DMS114 treated with DMSO at 0.1 percent for 48 hours (cell line): ENCODE measurements at regions not wholly inside any gene's neighbourhood (a gene's known extent, or its start where the extent isn't known, plus 50 kb on each side); places are given as distances from the start of the nearest gene placed in this dataset.
A peak's percentile ranks its signal among the peaks of the same experiment; 100 is the strongest.

Experiments
- DNase-seq: peaks from one replicate; lab custom pipeline; 2025; ENCODE audit not compliant: unreplicated experiment; lab: John Stamatoyannopoulos, UW

GRCh38 chr1:29864431-29865022, 628.2 kb downstream of the PTPRU start:
- no peak for DNase-seq

GRCh38 chr1:29861922-29862321, 625.6 kb downstream of the PTPRU start:
- no peak for DNase-seq

GRCh38 chr1:29861446-29861845, 625.1 kb downstream of the PTPRU start:
- DNase-seq, result no peak

GRCh38 chr1:29860681-29861080, 624.4 kb downstream of the PTPRU start:
- no peak for DNase-seq

- DNase-seq, result no peak
Observed at GRCh38 chr1:29860056-29860455, 623.7 kb downstream of the PTPRU start.

GRCh38 chr1:29859126-29859525, 622.8 kb downstream of the PTPRU start:
- no peak for DNase-seq

- no peak for DNase-seq
Observed at GRCh38 chr1:29858646-29859045, 622.3 kb downstream of the PTPRU start.

GRCh38 chr1:29856340-29857114, 620.2 kb downstream of the PTPRU start:
- DNase-seq, result no peak

GRCh38 chr1:29855561-29856160, 619.3 kb downstream of the PTPRU start:
- no peak for DNase-seq

GRCh38 chr1:29854700-29855276, 618.5 kb downstream of the PTPRU start:
- no peak for DNase-seq

- DNase-seq, result no peak
Observed at GRCh38 chr1:29853716-29854330, 617.5 kb downstream of the PTPRU start.

GRCh38 chr1:29852248-29852647, 615.9 kb downstream of the PTPRU start:
- no peak for DNase-seq

- no peak for DNase-seq
Observed at GRCh38 chr1:29851691-29852090, 615.4 kb downstream of the PTPRU start.

GRCh38 chr1:29849991-29850757, 613.9 kb downstream of the PTPRU start:
- DNase-seq, result no peak

- peak; percentile 13 for DNase-seq
Observed at GRCh38 chr1:29849038-29849750, 612.9 kb downstream of the PTPRU start.

GRCh38 chr1:29845910-29846309, 609.6 kb downstream of the PTPRU start:
- DNase-seq, result no peak

- DNase-seq, result no peak
Observed at GRCh38 chr1:29842130-29842529, 605.8 kb downstream of the PTPRU start.

GRCh38 chr1:29839726-29840125, 603.4 kb downstream of the PTPRU start:
- DNase-seq, result no peak

- DNase-seq, result no peak
Observed at GRCh38 chr1:29838738-29839320, 602.5 kb downstream of the PTPRU start.
